HG02938 (cell line): ENCODE measurements at regions not wholly inside any gene's neighbourhood (a gene's known extent, or its start where the extent isn't known, plus 50 kb on each side); places are given as distances from the start of the nearest gene placed in this dataset.
A peak's percentile ranks its signal among the peaks of the same experiment; 100 is the strongest.

Source experiments
- ATAC-seq: cut with Tn5 transposase; IDR thresholded peaks from one replicate; pipeline ENCODE4 v1.9.1; 2021; ENCODE audit warnings: mild to moderate bottlenecking, moderate library complexity; ENCODE audit not compliant: unreplicated experiment

DNA sequence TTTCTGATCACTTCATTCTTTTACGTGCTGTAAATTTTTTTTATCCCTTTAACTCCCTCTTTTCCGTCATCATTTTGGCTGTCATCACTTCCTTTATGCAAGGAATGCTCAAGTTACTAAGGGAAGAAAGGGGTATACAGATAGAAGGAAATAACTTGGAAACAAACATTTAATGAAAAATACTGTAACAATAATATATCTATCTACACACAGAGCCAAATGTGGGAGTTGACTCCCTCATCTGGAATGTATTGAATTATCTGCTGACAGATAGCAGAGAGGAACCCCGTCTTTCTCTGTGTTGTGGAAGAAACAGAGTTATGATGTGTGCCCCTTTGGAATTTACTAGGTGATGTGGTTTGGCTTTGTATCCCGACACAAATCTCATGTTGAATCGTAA is 182.5 kb upstream of the NXPH2 start:
- ATAC-seq, result no peak

DNA sequence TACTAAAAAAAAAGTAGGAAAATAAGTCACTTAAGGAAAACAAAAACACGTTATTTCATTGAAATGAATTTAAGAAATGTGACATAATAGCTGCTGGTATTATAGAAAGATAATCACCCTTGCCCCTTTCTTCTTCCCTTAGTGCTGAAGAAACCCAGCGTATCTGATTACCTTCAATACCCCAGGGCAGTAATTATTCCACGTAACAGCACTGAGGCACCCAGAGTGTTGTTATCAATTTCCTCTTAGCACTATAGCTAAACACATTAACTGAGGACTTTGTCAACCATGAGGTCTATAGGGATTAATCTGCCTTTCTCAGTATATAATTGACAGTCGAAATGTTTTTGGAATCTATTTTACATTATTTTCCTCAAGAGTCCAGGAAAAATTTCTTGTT is 180.0 kb upstream of the NXPH2 start:
- no peak for ATAC-seq

DNA sequence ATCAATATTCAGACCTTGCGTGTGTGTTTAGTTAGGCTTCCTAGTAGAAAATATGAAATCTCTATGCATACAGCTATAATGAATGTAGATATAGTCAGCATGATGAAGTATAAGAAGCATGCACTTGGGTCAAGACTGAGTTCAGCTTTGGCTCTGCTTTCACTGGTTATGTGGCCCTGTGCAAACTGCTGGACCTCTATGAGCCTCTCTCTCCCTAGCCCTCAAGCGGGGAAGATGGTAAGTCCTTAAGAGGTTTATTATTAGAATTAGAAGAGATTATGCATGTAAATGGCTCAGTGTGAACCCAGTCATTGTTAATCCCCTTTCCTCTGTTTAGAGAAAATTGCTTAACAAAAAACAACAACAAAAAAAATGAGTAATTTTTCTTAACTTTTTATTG is 178.8 kb upstream of the NXPH2 start:
- no peak for ATAC-seq

DNA sequence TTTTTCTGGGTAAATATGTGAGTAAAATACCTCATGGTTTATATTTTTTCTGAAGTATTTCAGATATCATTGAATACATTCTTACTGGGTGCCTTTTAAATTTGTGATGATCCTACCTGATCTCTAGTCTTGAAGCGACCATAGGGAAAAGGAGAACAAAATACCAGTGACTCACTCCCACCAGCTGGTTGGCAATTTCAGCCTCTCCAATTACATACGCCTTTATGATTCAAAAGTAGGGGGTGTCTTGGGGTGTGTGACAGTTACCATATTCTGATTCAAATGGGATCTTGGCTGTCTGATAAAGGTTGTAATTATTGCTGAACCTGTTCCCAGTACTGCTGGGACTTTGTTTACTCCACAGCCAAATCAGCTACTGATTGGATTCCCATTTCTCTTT is 175.9 kb upstream of the NXPH2 start:
- no peak for ATAC-seq

DNA sequence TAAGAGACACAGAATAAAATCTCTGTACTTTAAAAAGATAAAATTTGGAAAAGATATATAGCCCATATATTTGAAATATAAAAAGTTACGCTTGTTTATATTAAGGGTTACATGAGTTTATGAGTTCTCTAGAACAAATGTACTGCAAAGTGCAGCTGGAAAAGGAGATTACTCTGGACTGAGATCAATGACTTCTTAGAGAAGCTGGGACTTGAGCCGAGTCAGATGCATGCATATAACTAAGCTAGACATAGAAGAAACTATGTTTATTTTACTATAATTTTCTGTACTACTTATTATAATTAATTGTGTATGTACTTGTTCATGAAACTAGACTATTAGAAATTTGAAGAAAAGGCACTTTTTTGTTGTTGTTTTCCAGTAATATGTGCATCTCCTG is 170.3 kb upstream of the NXPH2 start:
- no peak for ATAC-seq

DNA sequence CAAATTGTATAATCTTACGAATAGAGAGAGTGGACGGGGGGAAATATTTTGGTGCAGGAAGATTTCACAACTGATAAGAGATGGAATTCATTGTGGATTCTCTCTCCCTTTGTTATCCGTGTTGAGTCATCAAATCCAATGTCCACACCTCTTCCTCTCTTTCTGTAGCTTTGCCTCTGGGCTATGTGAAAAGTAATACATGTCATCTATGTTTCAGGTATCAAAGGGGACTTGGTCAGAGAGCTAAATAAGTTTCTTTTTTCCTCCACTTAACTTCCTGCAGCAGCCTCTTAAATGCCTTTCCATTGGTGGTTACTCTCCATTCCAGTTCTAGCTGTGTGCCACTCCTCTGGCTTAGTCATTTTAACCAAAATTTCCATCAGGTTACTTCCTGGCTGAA is 169.3 kb upstream of the NXPH2 start:
- ATAC-seq, result no peak

DNA sequence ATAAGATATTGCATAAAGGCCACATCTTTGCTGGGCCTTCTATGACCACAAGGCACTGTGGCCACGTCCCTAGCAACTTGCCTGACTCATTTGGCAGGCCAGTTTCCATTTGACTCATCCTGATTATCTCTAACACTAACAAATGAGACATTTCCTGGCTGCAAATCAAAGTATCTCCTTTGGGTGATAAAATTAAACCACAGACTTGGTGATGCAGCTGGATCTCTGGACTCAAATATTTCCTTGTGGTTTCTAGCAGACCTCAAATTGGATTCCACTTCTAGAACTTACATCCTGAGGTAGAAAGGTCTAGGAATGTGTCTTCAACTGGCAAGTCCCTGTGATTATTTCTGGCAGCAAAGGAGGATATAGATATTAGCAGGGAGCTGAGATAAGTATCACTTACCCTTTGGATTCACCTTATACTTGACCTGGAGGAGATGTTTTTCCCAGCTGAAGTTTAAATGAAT is 167.9 kb upstream of the NXPH2 start:
- peak; percentile 88 for ATAC-seq

DNA sequence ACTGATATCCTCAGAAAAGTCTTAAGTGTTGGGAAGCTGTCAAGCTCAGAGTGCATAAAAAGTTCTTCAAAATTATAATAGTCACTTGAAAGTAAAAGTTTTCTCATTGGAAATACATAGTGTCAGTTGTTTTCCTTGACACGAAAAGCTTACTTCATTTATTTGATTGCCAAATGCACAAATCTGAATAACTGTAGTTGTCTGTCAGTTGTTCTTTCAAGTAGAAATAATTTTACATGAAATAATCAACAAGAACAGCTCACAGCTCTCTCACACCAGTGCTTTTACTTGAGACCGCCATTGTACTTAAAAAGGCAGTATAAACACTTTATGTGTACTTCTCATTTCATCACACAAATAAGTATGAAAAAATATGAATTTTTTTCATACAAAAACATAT is 163.3 kb upstream of the NXPH2 start:
- no peak for ATAC-seq

DNA sequence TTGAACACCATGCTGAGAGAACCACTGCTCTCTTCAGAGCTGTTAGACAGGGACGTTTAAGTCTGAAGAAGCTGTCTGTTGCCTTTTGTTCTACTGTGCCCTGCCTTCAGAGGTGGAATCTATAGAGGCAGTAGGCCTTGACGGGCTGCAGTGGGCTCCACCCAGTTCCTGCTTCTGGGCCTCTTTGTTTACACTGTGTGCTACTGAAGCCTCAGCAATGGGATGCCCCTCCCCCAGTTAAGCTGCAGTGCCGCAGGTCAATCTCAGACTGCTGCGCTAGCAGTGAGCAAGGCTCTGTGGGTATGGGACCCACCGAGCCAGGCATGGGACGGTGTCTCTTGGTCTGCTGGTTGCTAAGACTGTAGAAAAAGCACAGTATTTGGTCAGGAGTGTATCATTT is 162.3 kb upstream of the NXPH2 start:
- ATAC-seq, result no peak

DNA sequence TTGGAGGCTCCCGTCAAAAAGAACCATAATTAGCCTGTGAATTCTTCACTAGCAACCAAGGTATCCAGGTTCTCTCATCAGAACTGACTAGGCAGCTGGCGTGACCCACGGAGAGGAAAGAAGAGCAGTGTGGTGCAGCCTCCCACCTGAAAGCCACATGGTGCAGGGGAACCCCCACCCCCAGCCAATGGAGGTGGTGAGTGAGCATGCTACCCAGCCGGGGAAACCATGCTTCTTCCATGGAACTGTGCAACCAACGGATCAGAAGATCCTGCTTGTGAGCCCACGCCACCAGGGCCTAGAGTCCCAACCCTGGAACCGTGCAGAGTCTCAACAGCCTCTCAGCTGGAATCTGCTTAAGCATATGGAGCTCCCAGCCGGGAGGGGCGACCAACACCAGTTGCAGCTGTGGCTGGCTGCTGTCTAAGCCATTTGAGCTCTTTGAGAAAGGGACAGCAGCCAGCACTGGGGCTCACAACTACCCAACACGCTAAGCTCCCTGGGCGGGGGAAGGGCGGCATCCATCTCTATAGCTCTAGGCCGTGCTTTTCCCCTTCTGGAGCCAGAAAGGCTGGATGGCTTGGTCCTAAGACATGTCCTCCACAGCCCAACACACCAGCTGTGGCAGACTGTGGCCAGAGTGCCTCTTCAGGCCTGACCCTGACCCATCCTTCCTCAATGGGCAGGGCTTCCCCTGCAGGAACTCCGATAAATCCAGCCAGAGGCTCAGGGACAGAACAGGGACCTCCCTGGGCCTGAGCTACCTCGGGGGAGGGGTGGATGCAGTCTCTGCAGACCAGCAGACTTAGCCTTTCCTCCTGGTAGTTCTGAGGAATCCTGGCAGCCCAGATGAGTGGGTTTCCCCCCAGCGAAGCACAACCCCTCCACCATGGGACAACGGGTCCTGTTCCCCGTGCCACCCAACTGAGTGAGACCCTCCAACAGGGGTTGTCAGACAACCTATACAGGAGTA is 151.4 kb upstream of the NXPH2 start:
- ATAC-seq, result no peak

DNA sequence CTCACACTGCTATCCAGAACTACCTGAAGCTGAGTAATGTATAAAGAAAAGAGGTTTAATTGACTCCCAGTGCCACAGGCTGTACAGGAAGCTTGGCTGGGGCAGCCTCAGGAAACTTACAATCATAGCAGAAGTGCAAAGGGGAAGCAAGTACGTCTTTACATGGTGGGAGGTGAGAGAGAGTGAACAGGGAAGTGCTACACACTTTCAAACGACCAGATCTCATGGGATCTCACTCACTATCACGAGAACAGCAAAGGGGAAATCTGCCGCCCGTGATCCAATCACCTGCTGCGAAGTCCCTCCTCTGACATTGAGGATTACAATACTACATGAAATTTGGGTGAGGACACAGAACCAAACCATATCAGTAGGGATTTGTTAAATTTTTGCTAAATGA is 150.4 kb upstream of the NXPH2 start:
- no peak for ATAC-seq

DNA sequence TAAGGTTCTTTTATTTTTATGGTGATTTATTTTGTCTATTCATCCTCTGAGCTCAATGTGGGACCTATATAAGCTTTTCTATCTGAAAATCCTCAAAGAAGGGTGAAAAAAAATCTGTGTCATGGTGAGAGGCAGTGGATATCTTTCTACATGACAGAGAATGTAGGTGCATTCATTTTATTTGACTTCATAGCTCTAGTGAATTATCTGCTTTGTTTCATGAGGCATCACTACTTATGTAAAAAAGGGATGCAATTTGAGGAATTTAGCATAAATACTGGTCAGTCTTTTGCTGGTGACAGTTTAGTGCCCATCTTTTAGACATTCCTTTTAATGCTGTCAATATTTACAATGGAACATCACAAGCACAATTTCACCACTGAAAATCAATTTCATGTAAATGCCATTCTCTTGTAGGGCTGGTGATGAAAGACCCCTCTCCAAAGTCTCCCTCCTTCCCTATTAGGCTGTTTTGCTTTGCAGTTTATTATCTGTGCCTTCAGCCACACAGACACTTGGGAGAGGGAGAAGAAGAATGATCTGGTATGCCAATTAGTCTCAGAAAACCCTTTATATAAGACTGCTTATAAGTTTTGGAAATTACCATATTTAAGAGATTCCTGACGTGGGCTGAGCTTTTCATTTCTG is 148.3 kb upstream of the NXPH2 start:
- no peak for ATAC-seq

DNA sequence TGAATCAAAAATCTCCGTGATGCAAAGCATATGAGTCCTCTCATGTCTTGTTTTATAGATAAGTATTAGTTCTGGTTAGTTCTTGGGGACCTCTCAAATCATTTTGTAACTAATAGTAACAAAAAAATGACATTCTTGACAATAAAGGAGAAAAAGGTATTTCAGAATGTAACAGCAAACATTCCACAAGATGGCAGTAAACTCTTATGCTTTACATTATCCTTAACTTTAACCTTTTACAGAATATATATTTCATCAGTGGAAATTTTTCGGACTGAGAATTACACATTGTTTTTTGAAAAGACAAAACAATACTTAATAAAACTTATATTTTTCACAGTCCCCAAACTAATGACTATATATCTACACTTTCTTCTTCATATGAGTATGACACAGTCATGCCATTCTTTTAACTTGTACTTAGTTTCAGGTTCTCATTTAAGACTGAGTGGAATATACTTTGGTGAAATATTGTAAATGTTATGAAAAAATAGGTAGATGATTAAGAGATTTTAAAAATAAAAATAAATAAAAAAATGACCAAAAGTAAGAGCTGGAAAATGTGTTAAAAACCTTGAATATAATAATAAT is 142.9 kb upstream of the NXPH2 start:
- ATAC-seq, result no peak

DNA sequence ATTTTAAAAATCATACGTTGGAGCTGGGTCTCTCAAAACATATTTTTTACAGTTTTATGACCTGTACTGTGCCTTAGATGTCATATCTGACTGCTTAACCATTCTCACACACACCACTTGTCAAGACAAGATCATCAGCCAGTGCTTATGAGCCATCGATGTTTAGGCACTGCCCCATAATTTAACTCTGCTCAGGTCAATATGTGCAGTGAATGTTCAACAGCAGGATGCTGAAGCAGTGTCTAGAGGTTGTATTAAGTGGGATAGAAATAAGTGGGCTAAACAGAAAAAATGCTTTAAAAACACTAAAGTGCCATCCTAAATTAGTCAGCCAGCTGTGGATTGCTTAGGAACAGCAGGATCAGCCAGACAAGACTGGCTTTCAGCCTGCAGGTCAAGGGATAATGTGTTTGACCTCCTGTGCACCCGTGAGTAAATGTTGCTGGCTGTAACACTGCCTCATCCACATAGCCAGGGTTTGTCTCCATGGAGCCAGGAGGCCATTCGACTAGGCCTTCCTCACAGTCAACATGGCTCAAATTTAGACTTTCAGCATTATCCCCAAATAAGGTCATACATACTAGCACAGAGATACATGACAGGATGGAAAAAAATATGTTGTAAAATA is 139.0 kb upstream of the NXPH2 start:
- ATAC-seq, result no peak

DNA sequence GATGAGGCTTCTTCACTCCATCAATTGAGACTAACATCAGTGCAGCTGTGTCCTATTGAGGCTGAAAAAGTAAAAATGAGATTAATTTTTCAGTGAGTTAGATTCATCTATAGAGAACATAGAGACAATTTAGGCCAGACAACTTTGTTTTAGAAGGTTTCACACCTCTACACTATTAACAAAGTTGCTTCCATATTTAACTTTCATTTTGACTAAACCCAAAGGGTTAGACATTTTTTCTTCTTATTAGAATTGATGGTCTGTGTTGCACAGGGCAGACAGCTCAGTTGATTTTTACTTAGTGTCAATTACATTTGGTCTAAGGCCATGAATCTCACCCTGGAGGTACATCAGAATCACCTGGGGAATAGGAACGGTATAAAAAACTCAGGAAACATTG is 130.2 kb upstream of the NXPH2 start:
- ATAC-seq, result no peak

DNA sequence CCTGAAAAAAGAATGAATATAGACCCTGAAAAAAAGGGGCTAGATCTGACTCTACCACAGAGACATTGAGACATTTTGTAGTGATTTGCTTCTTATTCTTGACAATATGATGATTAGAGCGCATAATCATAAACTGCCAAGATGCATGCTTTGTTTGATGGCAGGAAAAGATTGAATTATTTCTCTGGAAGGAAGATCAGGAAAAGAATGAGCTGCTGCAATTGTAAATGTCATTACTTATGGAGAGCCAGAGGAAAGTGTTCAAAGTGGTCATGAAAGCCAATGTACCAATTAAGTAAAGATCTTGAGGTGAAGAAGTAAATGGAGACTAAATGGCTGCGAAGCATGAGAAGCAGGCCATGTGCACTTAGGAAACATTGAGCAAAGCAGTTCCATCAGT is 126.4 kb upstream of the NXPH2 start:
- ATAC-seq, result no peak

DNA sequence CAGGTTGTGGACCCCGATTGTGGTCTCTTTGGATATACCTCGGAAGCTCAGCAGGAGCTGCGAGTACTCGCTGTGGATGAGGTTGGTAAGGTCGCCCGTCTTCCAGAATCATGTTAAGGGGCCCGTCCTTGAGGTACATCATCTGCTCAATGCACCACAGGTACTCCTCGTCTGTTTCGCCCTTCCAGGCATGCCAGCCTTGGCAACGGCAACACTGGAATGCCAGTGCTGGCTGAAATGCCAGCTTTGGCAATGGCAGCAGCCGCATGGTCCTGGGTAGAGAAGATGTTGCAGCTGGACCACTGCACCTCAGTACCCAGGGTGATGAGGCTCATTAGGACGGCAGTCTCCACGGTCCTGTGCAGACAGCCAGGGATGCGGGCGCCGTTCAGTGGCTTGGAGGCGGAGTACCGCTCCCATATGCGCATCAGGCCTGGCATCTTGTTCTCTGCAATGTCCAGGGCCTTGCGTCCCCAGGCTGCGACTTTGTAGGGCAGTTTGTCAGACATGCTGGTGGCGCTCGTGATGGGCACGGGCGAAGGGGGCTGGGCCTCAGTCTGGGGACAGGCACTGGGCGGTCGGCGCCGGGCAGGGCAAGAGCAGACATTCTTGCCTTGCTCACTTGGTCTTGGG is 122.2 kb upstream of the NXPH2 start:
- ATAC-seq, result no peak

DNA sequence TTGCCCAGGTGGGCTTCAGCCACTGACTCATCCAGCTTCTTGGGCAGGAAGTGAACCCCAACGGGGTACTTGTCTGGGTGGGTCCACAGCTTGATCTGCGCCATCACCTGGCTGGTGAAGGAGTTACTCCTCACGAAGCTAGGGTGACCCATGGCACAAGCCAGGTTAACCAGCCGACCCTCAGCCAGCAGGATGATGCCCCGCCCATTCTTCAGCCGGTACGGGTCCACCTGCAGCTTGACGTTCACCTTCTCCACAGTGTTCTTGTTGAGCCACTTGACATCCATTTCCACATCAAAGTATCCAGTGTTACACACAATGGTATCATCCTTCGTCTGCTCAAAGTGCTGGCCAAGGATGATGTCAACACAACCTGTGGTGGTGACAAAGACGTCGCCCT is 121.3 kb upstream of the NXPH2 start:
- no peak for ATAC-seq

DNA sequence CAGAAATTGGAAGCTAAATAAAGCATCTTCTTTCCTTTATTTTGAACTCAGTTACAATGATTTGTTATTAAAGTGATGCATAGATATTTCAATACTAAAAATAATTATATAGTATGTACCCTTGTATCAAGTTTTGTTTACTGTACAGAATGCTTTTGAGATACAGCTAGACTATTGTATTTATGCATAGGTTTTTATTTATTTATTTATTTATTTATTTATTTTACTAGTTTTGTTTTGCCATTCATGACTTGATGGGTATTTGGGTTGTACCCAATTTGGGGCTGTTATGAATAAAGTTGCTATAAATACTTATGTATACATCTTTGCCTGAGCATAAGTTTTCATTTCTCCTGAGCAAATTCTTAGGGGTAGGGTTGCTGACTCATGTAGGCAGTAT is 118.7 kb upstream of the NXPH2 start:
- ATAC-seq, result no peak

DNA sequence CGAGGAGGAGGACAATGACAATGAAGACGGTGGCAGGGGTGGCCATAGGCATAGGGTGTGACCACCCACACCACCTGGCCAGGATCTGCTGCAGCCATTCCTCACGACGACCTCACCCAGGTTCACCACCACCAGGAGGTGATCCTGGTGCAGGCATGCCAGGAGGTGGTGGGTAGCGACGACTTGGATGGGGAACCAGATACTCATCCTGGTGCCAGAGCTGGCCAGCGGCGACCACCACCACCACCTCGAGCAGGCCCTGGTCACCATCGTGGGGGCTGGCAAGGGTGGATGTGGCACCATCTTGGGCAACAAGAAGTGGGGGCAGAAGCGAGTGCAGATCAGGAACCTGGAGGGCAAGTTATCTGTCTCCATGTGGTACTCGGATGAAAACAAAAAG is 117.1 kb upstream of the NXPH2 start:
- ATAC-seq, result no peak

DNA sequence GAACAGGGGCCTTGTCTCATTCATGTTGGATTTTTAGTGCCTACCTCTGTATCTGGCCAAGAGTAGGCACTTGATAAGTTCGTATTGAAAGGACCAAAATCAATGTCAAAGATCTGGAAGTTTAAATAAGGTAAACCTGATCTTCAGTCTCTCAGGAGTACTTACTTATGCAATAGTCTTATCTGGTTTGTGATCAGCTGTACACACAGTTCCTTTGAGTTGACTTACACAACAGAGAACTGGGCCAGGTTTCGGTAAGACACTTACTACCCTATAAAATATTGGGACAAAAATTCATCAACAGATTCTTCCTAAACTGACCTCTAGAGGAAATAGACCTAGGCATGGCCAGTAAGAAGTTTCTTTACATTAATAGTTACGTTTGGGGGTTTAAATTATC is 113.6 kb upstream of the NXPH2 start:
- no peak for ATAC-seq
